ENCODE measurements at regions not wholly inside any gene's neighbourhood (a gene's known extent, or its start where the extent isn't known, plus 50 kb on each side); places are given as distances from the start of the nearest gene placed in this dataset.

- Mint-ChIP-seq H3K27ac (no peak overlapping the region), H3K4me1 (no peaks in the 10 kb centered on the region), H3K36me3 (no peaks in the 10 kb centered on the region), H3K9me3 (peaks cover 0 to 3% (median 0%) of the 10 kb centered on the region in 7 donors), H3K4me3 (no peak overlapping the region), H3K27me3 (ENCODE audit: low read depth in 3 of 3) (no peaks in the 10 kb centered on the region)
- TF ChIP-seq CTCF (IDR thresholded peaks at IDR 0.05) = no peak
- Histone ChIP-seq H3K27ac (ENCODE audit: low read depth in 1 of 2, low read length in 2 of 2) (no peak overlapping the region), H3K4me2 (replicated peaks; ENCODE audit: extremely low read depth, low read length, poor library complexity, severe bottlenecking) (no peak overlapping the region), H3K4me1 (ENCODE audit: control insufficient read depth in 1 of 2, insufficient read depth in 2 of 2, low read length in 2 of 2) (no peaks in the 10 kb centered on the region), H3K9me3 (replicated peaks in 1 of 2; ENCODE audit: control insufficient read depth in 1 of 2, insufficient read depth in 1 of 2, low read length in 2 of 2) (peaks cover 0 to 4% of the 10 kb centered on the region in 2 donors), H3K79me2 (ENCODE audit: insufficient read depth, low read length) (no peaks in the 10 kb centered on the region), H2AFZ (ENCODE audit: insufficient read depth, low read depth, low read length, poor library complexity, severe bottlenecking) (no peak overlapping the region), H3K9ac (ENCODE audit: insufficient read depth, low read length, poor library complexity, severe bottlenecking) (no peak overlapping the region), H3K27me3 (ENCODE audit: control insufficient read depth in 2 of 2, insufficient read depth in 2 of 2, low read length in 2 of 2) (no peaks in the 10 kb centered on the region), H3K36me3 (replicated peaks in 1 of 2; ENCODE audit: control insufficient read depth in 1 of 2, insufficient read depth in 2 of 2, low read length in 2 of 2) (no peaks in the 10 kb centered on the region), H3K4me3 (replicated peaks in 1 of 3; ENCODE audit: low read depth in 2 of 3, low read length in 3 of 3) (no peak overlapping the region), H4K20me1 (ENCODE audit: insufficient read depth, low read length) (no peaks in the 10 kb centered on the region)
- intact Hi-C loops (cut with micrococcal nuclease) = no loop called here
- no peak for DNase-seq
Observed at GRCh38 chr11:91763331-91763730, 461.3 kb upstream of the FAT3 start.

GRCh38 chr11:91761406-91762025 lies 463.1 kb upstream of the FAT3 start:
- Histone ChIP-seq H3K9me3 (replicated peaks in 1 of 2; ENCODE audit: control insufficient read depth in 1 of 2, insufficient read depth in 1 of 2, low read length in 2 of 2) (no peaks in the 10 kb centered on the region), H3K4me1 (ENCODE audit: control insufficient read depth in 1 of 2, insufficient read depth in 2 of 2, low read length in 2 of 2) (no peaks in the 10 kb centered on the region), H2AFZ (ENCODE audit: insufficient read depth, low read depth, low read length, poor library complexity, severe bottlenecking) (no peak overlapping the region), H4K20me1 (ENCODE audit: insufficient read depth, low read length) (no peaks in the 10 kb centered on the region), H3K9ac (ENCODE audit: insufficient read depth, low read length, poor library complexity, severe bottlenecking) (no peak overlapping the region), H3K36me3 (replicated peaks in 1 of 2; ENCODE audit: control insufficient read depth in 1 of 2, insufficient read depth in 2 of 2, low read length in 2 of 2) (no peaks in the 10 kb centered on the region), H3K4me2 (replicated peaks; ENCODE audit: extremely low read depth, low read length, poor library complexity, severe bottlenecking) (no peak overlapping the region), H3K27ac (ENCODE audit: low read depth in 1 of 2, low read length in 2 of 2) (no peak overlapping the region), H3K4me3 (replicated peaks in 1 of 3; ENCODE audit: low read depth in 2 of 3, low read length in 3 of 3) (no peak overlapping the region), H3K27me3 (ENCODE audit: control insufficient read depth in 2 of 2, insufficient read depth in 2 of 2, low read length in 2 of 2) (no peaks in the 10 kb centered on the region), H3K79me2 (ENCODE audit: insufficient read depth, low read length) (no peaks in the 10 kb centered on the region)
- H3K9me3 Mint-ChIP-seq = peaks cover 0 to 3% (median 0%) of the 10 kb centered on the region in 7 donors
- 60% methylated on average over 1 of the region's 3 CpGs for WGBS (ENCODE audit: insufficient coverage)
- no peaks in the 10 kb centered on the region for H3K27me3 Mint-ChIP-seq (ENCODE audit: low read depth in 3 of 3)
- H3K4me1 Mint-ChIP-seq = no peaks in the 10 kb centered on the region
- H3K36me3 Mint-ChIP-seq = no peaks in the 10 kb centered on the region
- DNase-seq = no peak
- intact Hi-C loops (cut with micrococcal nuclease) = no loop called here
- H3K4me3 Mint-ChIP-seq = no peak overlapping the region
- H3K27ac Mint-ChIP-seq = no peak overlapping the region
- TF ChIP-seq CTCF (IDR thresholded peaks at IDR 0.05) = no peak

Measured in CD14-positive monocyte (primary cell).